ENCODE measurements at regions not wholly inside any gene's neighbourhood (a gene's known extent, or its start where the extent isn't known, plus 50 kb on each side); places are given as distances from the start of the nearest gene placed in this dataset.

- no peak overlapping the region for H3K27ac ChIP-seq (ENCODE audit: low read length)
- ATAC-seq = no peak
- no peaks in the 10 kb centered on the region for H3K9me3 ChIP-seq (ENCODE audit: control insufficient read depth, insufficient read depth, low read depth, low read length)
- ChIA-PET CTCF (no interaction called here), POLR2A (no interaction called here)
- no peaks in the 10 kb centered on the region for H3K36me3 ChIP-seq (ENCODE audit: control insufficient read depth, insufficient read depth, low read length)
- no peak for TF ChIP-seq REST (IDR thresholded peaks at IDR 0.05; ENCODE audit: insufficient read depth in 1 of 2, low read depth in 2 of 2, low read length in 1 of 2)
- TF ChIP-seq CTCF (IDR thresholded peaks at IDR 0.05) = no peak
- no peak for TF ChIP-seq TCF7L2 (IDR thresholded peaks at IDR 0.05; ENCODE audit: low read depth, low read length)
- TF ChIP-seq SIN3A (IDR thresholded peaks at IDR 0.05; ENCODE audit: borderline replicate concordance, insufficient read depth, low read depth, low read length) = no peak
- TF ChIP-seq POLR2AphosphoS5 (IDR thresholded peaks at IDR 0.05; ENCODE audit: low read depth, low read length) = no peak
- BruUV-seq (replicated peaks) = no TSS peak
- no peak overlapping the region for H3K4me3 ChIP-seq (ENCODE audit: low read depth in 2 of 2, low read length in 2 of 2)
- no peaks in the 10 kb centered on the region for H3K27me3 ChIP-seq (ENCODE audit: control insufficient read depth, insufficient read depth, low read length)
- H3K4me1 ChIP-seq (ENCODE audit: control insufficient read depth, insufficient read depth, low read length) = no peaks in the 10 kb centered on the region
- no peak for DNase-seq (ENCODE audit: low read depth, low spot score)
- in situ Hi-C loops (cut with HindIII; ENCODE audit: low pct_unique_long_range_greater_than_20kb, low sequenced_read_pairs) = no loop called here
- intact Hi-C loops (cut with micrococcal nuclease; ENCODE audit: unreplicated experiment) = no loop called here
These were observed 220.7 kb downstream of the TTC6 start for GRCh38 chr14:37816135-37816534.

GRCh38 chr14:37816743-37817295, 221.4 kb downstream of the TTC6 start:
- no TSS peak for BruUV-seq (replicated peaks)
- no peaks in the 10 kb centered on the region for H3K4me1 ChIP-seq (ENCODE audit: control insufficient read depth, insufficient read depth, low read length)
- ChIA-PET POLR2A (no interaction called here), CTCF (no interaction called here)
- ATAC-seq = no peak
- intact Hi-C loops (cut with micrococcal nuclease; ENCODE audit: unreplicated experiment) = no loop called here
- no peak for TF ChIP-seq CTCF (IDR thresholded peaks at IDR 0.05)
- TF ChIP-seq SIN3A (IDR thresholded peaks at IDR 0.05; ENCODE audit: borderline replicate concordance, insufficient read depth, low read depth, low read length) = no peak
- no peak for TF ChIP-seq POLR2AphosphoS5 (IDR thresholded peaks at IDR 0.05; ENCODE audit: low read depth, low read length)
- no peak for TF ChIP-seq TCF7L2 (IDR thresholded peaks at IDR 0.05; ENCODE audit: low read depth, low read length)
- no peak for TF ChIP-seq REST (IDR thresholded peaks at IDR 0.05; ENCODE audit: insufficient read depth in 1 of 2, low read depth in 2 of 2, low read length in 1 of 2)
- H3K4me3 ChIP-seq (ENCODE audit: low read depth in 2 of 2, low read length in 2 of 2) = no peak overlapping the region
- H3K27me3 ChIP-seq (ENCODE audit: control insufficient read depth, insufficient read depth, low read length) = no peaks in the 10 kb centered on the region
- no peaks in the 10 kb centered on the region for H3K9me3 ChIP-seq (ENCODE audit: control insufficient read depth, insufficient read depth, low read depth, low read length)
- in situ Hi-C loops (cut with HindIII; ENCODE audit: low pct_unique_long_range_greater_than_20kb, low sequenced_read_pairs) = no loop called here
- DNase-seq (ENCODE audit: low read depth, low spot score) = no peak
- H3K27ac ChIP-seq (ENCODE audit: low read length) = no peak overlapping the region
- H3K36me3 ChIP-seq (ENCODE audit: control insufficient read depth, insufficient read depth, low read length) = no peaks in the 10 kb centered on the region
